SK-N-MC (cell line): ENCODE measurements at regions not wholly inside any gene's neighbourhood (a gene's known extent, or its start where the extent isn't known, plus 50 kb on each side); places are given as distances from the start of the nearest gene placed in this dataset.
"Not testable (repeated sequence)": the region's sequence is repeated elsewhere in the genome, so short reads cannot be mapped to it uniquely, and the experiment has no call there.

Source experiments
- DNase-seq: peaks from one replicate; pipeline ENCODE4 v3.0.0-alpha.2; 2011; ENCODE audit warnings: low read depth, low spot score
- H3K27ac ChIP-seq: fragments of 200-600 bp; sonication (generic); 2 replicates; pipeline ENCODE4 v1.5.1; 2016; ENCODE audit warnings: mixed run types
- H3K36me3 ChIP-seq: fragments of 200-600 bp; sonication (generic); 2 replicates; pipeline ENCODE4 v1.6.1; 2017; ENCODE audit warnings: antibody characterized with exemption, low read length, mixed read lengths; ENCODE audit not compliant: insufficient read depth
- H3K4me3 ChIP-seq: fragments of 200-600 bp; sonication (generic); 2 replicates; pipeline ENCODE4 v1.5.1; 2016
- H3K9ac ChIP-seq: fragments of 200-600 bp; sonication (generic); 2 replicates; pipeline ENCODE4 v1.8.0; 2017; ENCODE audit warnings: mixed run types, mixed read lengths; ENCODE audit not compliant: insufficient read length
- H3K9me3 ChIP-seq: fragments of 200-600 bp; sonication (generic); 2 replicates; pipeline ENCODE4 v1.6.1; 2017; ENCODE audit warnings: low read depth, mild to moderate bottlenecking, antibody characterized with exemption, low read length, moderate library complexity, mixed read lengths
- EZH2 ChIP-seq: fragments of 200-600 bp; sonication (generic); IDR thresholded peaks from one replicate; pipeline ENCODE4 v1.6.1; 2017; ENCODE audit warnings: antibody characterized with exemption
- FOXP2 ChIP-seq: optimal IDR thresholded peaks from 2 replicates; pipeline ENCODE3; 2011; ENCODE audit warnings: mild to moderate bottlenecking, moderate library complexity; ENCODE audit not compliant: insufficient read depth; ENCODE audit errors: extremely low read length, control extremely low read depth
- POLR2AphosphoS5 ChIP-seq: IDR thresholded peaks from 2 replicates; pipeline ENCODE4 v1.6.1; 2012; ENCODE audit warnings: mild to moderate bottlenecking, low read depth, low read length, borderline replicate concordance

DNA sequence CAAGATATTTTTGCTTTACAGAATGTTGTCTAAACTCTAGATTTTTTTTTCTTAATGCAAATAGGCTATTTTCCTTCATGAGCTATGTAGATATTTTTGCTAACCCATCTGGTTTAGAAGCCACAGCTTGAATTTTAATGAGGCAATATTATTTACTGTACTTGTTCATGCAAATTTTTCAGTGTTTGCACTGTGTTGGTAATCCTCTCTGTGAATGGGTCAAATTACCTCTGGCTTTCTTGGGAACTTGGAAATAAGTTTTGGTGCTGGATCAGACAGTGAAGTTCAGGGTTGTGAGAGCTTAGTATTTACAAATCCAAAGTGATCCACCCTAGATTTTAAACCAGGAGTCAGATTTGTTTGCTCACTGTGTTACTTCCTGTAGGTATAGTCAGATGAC is 686.9 kb downstream of the NXPH1 start:
- H3K9ac ChIP-seq: no peak overlapping the region
- peak overlapping the region; percentile 11; the same call in 1 of the 2 replicates for H3K4me3 ChIP-seq
- H3K9me3 ChIP-seq: no peaks in the 10 kb centered on the region
- no peak overlapping the region for H3K27ac ChIP-seq
- H3K36me3 ChIP-seq: no peaks in the 10 kb centered on the region
- TF ChIP-seq EZH2 (no peak), POLR2AphosphoS5 (no peak), FOXP2 (no peak)
- DNase-seq: peak; percentile 28

DNA sequence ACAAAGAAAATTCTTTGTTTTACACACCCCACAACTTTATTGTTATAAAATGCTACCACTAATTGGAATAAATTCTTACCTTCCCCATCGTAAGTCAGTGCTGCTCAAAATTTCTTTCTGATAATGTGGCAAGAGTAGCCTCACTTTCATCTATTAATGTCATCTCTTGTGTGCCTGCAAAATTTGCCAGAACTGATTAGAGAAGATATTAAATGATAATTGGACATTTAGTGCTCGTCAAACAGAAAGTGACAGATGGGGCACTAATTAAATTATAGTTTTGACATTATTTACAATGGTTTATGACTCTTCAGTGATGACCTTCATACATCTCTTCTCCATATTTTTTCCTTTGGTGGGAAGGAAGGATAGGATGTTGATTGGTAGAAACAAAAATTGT is 690.9 kb downstream of the NXPH1 start:
- Histone ChIP-seq H3K36me3 (no peaks in the 10 kb centered on the region), H3K27ac (no peak overlapping the region), H3K9ac (no peak overlapping the region), H3K4me3 (no peak overlapping the region), H3K9me3 (no peaks in the 10 kb centered on the region)
- DNase-seq: no peak
- TF ChIP-seq FOXP2 (no peak), EZH2 (no peak), POLR2AphosphoS5 (no peak)

DNA sequence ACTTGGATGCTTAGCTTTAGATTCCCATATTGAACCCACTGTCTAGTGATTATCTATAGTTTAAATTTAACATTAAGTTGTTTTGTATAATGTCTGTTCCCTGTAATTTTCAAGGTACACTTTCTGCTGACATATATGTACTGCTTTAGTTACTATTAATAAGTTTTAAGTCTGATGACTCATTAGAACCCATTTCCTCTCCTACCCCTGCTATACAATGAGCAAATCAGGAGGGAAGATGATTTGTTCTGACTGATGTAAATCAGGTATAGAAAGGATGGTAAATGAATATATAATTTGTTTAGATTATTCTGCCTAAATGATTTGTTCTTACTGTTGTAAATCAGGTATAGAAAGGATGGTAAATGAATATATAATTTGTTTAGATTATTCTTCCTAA is 691.8 kb downstream of the NXPH1 start:
- TF ChIP-seq POLR2AphosphoS5 (no peak), EZH2 (no peak), FOXP2 (no peak)
- Histone ChIP-seq H3K9ac (no peak overlapping the region), H3K27ac (no peak overlapping the region), H3K9me3 (no peaks in the 10 kb centered on the region), H3K36me3 (no peaks in the 10 kb centered on the region), H3K4me3 (no peak overlapping the region)
- DNase-seq: no peak

DNA sequence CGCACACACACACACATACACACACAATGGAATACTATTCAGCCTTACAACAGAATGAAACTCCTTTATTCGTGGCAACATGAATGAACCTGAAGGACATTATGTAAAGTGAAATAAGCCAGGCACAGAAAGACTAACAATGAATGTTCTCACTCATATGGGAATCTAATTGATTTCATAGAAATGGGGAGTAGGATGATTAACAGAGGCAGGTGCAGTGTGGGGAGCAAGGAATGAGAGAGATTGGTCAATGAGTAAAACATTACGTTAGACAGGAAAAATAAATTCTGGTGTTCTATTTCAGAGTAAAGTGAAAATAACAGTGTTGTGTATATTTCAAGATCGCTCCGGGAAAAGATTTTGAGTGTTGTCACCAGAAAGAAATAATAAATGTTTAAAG is 694.5 kb downstream of the NXPH1 start:
- Histone ChIP-seq H3K9me3 (no peaks in the 10 kb centered on the region), H3K9ac (no peak overlapping the region), H3K27ac (no peak overlapping the region), H3K36me3 (no peaks in the 10 kb centered on the region), H3K4me3 (no peak overlapping the region)
- no peak for DNase-seq
- TF ChIP-seq EZH2: no peak
- TF ChIP-seq POLR2AphosphoS5: no peak
- TF ChIP-seq FOXP2: no peak

DNA sequence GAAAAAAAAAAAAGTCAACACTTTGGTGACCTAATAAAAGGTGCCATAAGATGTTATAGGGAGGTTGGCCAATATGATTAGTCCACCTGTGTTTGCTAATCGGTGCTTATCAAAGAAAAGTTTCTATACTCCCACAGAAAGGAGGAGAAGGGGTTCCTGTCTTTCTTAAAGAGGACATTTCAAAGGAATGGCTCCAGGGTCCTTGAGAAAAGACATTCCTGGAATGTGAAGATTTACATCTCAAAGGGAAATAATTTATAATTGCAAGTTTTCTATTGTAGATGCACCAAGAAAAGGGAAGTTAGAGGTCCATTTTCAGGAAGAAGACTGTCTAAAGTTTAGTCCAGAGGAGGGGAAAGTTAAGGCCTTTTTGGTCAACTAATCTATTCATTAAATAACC is 715.3 kb downstream of the NXPH1 start:
- TF ChIP-seq FOXP2: no peak
- no peak for TF ChIP-seq POLR2AphosphoS5
- no peak for TF ChIP-seq EZH2
- no peaks in the 10 kb centered on the region for H3K9me3 ChIP-seq
- no peak for DNase-seq
- H3K27ac ChIP-seq: no peak overlapping the region
- H3K4me3 ChIP-seq: no peak overlapping the region
- no peaks in the 10 kb centered on the region for H3K36me3 ChIP-seq
- no peak overlapping the region for H3K9ac ChIP-seq

DNA sequence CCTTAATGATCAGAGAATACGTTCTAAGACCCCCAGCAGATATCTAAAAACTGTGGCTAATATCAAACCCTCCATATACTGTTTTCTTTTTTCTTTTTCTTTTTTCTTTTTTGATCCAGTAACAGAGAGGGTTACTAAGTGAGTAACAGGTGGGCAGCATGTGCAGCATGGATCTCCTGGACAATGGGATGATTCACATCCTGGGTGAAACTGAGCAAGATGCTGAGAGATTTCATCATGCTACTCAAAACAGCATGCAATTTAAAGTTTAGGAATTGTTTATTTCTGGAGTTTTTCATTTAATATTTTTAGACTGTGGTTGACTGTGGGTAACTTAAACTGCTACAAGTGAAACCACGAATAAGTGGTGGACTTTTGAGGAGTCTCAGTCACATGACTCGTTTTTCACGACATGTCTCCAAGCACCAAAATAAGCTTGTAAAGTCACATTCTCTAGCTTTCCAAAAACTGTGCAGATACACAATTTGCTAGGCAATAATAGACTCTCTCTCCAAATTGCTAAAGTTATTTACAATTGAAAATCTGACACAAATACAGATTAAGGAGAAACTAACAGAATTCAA is 716.2 kb downstream of the NXPH1 start:
- H3K27ac ChIP-seq: no peak overlapping the region
- H3K36me3 ChIP-seq: no peaks in the 10 kb centered on the region
- no peak for TF ChIP-seq FOXP2
- no peak for TF ChIP-seq POLR2AphosphoS5
- no peak for DNase-seq
- no peak overlapping the region for H3K9ac ChIP-seq
- no peak overlapping the region for H3K4me3 ChIP-seq
- no peaks in the 10 kb centered on the region for H3K9me3 ChIP-seq

DNA sequence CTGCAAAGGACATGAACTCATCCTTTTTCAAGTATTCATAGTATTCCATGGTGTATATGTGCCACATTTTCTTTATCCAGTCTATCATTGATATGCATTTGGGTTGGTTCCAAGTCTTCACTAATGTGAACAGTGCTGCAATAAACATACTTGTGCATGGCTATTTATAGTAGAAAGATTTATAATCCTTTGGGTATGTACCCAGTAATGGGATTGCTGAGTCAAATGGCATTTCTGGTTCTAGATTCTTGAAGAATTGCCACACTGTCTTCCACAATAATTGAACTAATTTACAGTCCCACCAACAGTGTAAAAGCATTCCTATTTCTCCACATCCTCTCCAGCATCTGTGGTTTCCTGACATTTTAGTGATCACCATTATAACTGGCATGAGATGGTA is 730.3 kb downstream of the NXPH1 start:
- H3K9me3 ChIP-seq, H3K9ac ChIP-seq, H3K36me3 ChIP-seq, DNase-seq, H3K27ac ChIP-seq, H3K4me3 ChIP-seq: not testable (repeated sequence)

DNA sequence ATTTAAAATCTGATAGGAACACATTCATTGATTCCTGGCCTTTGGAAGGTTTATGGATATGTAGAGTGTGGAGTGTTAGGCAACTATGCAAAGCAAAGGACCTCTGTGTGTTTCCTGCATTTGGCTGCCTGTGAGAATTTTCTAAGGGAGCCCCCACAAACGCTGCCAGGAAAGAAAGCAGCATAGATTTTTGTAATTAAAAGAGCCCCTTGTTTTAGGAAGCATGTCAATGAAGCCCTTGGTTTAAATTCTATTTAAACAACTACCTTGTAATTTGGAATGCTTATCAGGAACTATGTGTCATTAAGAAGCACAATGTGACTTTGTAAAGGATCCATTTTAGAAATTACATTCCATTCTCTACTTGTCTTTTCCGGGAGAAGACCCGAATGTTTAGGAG is 742.5 kb downstream of the NXPH1 start:
- Histone ChIP-seq H3K9me3 (no peaks in the 10 kb centered on the region), H3K36me3 (no peaks in the 10 kb centered on the region), H3K9ac (no peak overlapping the region), H3K27ac (no peak overlapping the region), H3K4me3 (no peak overlapping the region)
- DNase-seq: no peak
- TF ChIP-seq EZH2: no peak
- no peak for TF ChIP-seq POLR2AphosphoS5

DNA sequence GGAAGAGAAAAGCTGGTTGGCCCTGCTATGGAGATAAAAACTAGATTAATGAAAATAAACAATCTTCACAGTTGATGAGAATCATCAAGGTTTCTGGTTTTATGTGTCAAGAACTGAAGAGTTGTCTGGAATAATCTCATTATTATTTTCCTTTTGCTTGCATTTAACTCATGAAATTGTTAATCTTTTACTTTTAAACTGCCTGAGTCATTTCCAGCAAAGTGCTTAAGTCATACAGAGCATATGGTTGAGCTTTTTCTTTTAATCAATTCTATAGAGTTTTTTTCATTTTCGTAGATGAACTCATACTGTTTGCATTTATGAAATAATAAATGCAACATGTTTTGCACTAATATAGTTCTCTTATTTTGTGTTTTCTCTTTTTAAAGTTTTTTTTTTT is 747.9 kb downstream of the NXPH1 start:
- no peaks in the 10 kb centered on the region for H3K9me3 ChIP-seq
- no peak overlapping the region for H3K27ac ChIP-seq
- TF ChIP-seq EZH2 (no peak), FOXP2 (no peak), POLR2AphosphoS5 (no peak)
- H3K9ac ChIP-seq: no peak overlapping the region
- no peaks in the 10 kb centered on the region for H3K36me3 ChIP-seq
- no peak for DNase-seq
- H3K4me3 ChIP-seq: no peak overlapping the region

DNA sequence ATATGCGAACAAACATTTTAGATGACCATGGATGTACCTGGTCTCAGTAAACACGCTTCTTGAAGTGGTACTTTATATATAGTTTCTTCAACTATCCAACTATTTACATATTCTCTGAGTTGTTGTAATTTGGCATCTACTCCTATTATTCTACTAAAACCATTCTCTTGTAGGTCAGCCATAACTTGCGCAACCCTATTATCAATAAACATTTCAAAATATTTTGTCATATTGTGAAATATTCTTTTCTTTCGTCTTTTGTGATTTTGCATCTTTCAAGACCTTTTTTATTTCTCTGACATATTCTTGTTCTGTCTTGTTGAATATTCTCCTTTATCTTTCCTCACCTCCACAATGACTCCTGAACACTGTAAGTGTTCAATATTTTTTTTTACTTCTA is 753.3 kb downstream of the NXPH1 start:
- no peak for TF ChIP-seq EZH2
- TF ChIP-seq POLR2AphosphoS5: no peak
- TF ChIP-seq FOXP2: no peak
- no peak overlapping the region for H3K4me3 ChIP-seq
- H3K27ac ChIP-seq: no peak overlapping the region
- H3K9me3 ChIP-seq: no peaks in the 10 kb centered on the region
- H3K36me3 ChIP-seq: no peaks in the 10 kb centered on the region
- no peak for DNase-seq
- H3K9ac ChIP-seq: no peak overlapping the region
